ENCODE measurements at regions not wholly inside any gene's neighbourhood (a gene's known extent, or its start where the extent isn't known, plus 50 kb on each side); places are given as distances from the start of the nearest gene placed in this dataset.

- TF ChIP-seq EZH2phosphoT487 (IDR thresholded peaks at IDR 0.05; ENCODE audit: unreplicated experiment) (no peak), CTCF (conservative IDR thresholded peaks at IDR 0.05; ENCODE audit: low read depth in 2 of 2) (no peak), CREB1 (CRISPR knock-in tag; IDR thresholded peaks at IDR 0.05; ENCODE audit: low read depth) (no peak), POLR2AphosphoS5 (IDR thresholded peaks at IDR 0.05; ENCODE audit: low read depth) (no peak), ZNF331 (CRISPR knock-in tag; IDR thresholded peaks at IDR 0.05; ENCODE audit: low read depth) (no peak), EZH2 (IDR thresholded peaks at IDR 0.05; ENCODE audit: low read depth, unreplicated experiment) (no peak), ETS1 (IDR thresholded peaks at IDR 0.05) (no peak), ZNF114 (CRISPR knock-in tag; IDR thresholded peaks at IDR 0.05) (no peak), STAT1 (IDR thresholded peaks at IDR 0.05; ENCODE audit: unreplicated experiment) (no peak), JUNB (IDR thresholded peaks at IDR 0.05; ENCODE audit: unreplicated experiment) (no peak), NANOG (IDR thresholded peaks at IDR 0.05; ENCODE audit: borderline replicate concordance) (no peak)
- TF ChIP-seq, protein P1, sequence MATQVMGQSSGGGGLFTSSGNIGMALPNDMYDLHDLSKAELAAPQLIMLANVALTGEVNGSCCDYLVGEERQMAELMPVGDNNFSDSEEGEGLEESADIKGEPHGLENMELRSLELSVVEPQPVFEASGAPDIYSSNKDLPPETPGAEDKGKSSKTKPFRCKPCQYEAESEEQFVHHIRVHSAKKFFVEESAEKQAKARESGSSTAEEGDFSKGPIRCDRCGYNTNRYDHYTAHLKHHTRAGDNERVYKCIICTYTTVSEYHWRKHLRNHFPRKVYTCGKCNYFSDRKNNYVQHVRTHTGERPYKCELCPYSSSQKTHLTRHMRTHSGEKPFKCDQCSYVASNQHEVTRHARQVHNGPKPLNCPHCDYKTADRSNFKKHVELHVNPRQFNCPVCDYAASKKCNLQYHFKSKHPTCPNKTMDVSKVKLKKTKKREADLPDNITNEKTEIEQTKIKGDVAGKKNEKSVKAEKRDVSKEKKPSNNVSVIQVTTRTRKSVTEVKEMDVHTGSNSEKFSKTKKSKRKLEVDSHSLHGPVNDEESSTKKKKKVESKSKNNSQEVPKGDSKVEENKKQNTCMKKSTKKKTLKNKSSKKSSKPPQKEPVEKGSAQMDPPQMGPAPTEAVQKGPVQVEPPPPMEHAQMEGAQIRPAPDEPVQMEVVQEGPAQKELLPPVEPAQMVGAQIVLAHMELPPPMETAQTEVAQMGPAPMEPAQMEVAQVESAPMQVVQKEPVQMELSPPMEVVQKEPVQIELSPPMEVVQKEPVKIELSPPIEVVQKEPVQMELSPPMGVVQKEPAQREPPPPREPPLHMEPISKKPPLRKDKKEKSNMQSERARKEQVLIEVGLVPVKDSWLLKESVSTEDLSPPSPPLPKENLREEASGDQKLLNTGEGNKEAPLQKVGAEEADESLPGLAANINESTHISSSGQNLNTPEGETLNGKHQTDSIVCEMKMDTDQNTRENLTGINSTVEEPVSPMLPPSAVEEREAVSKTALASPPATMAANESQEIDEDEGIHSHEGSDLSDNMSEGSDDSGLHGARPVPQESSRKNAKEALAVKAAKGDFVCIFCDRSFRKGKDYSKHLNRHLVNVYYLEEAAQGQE (IDR thresholded peaks at IDR 0.05; ENCODE audit: unreplicated experiment), result no peak
Observed at GRCh38 chr7:16354573-16354972, 66.8 kb downstream of the CRPPA start.

All from GM23338 (cell line).